HG03439 (cell line): ENCODE measurements at regions not wholly inside any gene's neighbourhood (a gene's known extent, or its start where the extent isn't known, plus 50 kb on each side); places are given as distances from the start of the nearest gene placed in this dataset.

ENCODE experiments used
- ATAC-seq: cut with Tn5 transposase; IDR thresholded peaks from one replicate; pipeline ENCODE4 v1.9.1; 2021; ENCODE audit warnings: mild to moderate bottlenecking, moderate library complexity; ENCODE audit not compliant: unreplicated experiment

- ATAC-seq, result no peak
Measured at GRCh38 chr9:118459913-118460312, 755.7 kb downstream of the TLR4 start.

DNA sequence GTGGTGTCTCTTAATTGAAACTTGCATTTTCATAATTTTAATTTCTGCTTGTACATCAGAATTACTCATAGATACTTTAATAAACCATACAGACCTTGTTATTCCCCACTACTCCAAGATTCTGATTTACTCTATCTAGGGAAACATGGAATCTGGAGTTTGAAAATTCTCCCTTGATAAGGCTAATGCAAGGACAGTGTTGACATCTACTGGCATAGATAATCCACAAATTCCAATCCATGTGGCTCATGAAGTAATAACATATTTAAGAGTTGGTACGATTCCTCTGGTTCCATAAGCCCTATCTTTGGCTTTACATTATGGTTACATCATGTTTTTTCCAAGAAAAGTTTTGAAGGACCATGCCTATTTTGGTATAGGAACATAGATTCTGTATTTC lies 759.2 kb downstream of the TLR4 start:
- ATAC-seq, result no peak

- no peak for ATAC-seq
Measured at GRCh38 chr9:118473521-118473920, 769.3 kb downstream of the TLR4 start.

- no peak for ATAC-seq
Measured at GRCh38 chr9:118478752-118479151, 774.5 kb downstream of the TLR4 start.

- ATAC-seq, result no peak
Measured at GRCh38 chr9:118482306-118482705, 778.1 kb downstream of the TLR4 start.

DNA sequence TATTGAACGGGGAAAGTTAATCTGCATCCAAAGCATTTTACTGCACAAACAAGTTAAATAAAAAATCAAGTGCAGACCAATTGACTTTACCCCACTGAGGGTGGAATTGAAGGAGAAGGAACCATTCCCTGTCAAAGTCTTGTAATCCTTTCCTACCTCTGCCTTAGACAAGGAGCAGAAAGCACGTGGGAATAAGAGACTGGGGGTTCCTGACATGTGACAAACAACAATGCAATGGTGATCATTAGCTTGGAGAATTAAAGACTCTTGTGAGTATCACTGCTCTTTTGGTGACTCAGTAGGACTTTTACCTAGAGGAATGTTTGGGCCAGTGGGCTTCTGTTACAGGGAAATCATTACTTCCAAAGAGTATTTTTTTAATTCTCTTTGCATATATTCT lies 779.5 kb downstream of the TLR4 start:
- ATAC-seq, result no peak

GRCh38 chr9:118503236-118503635 lies 799.0 kb downstream of the TLR4 start:
- no peak for ATAC-seq

- no peak for ATAC-seq
Measured at GRCh38 chr9:118510711-118511110, 806.5 kb downstream of the TLR4 start.

- no peak for ATAC-seq
Measured at GRCh38 chr9:118515947-118516346, 811.7 kb downstream of the TLR4 start.

- ATAC-seq, result no peak
Measured at GRCh38 chr9:118521261-118521660, 817.1 kb downstream of the TLR4 start.

DNA sequence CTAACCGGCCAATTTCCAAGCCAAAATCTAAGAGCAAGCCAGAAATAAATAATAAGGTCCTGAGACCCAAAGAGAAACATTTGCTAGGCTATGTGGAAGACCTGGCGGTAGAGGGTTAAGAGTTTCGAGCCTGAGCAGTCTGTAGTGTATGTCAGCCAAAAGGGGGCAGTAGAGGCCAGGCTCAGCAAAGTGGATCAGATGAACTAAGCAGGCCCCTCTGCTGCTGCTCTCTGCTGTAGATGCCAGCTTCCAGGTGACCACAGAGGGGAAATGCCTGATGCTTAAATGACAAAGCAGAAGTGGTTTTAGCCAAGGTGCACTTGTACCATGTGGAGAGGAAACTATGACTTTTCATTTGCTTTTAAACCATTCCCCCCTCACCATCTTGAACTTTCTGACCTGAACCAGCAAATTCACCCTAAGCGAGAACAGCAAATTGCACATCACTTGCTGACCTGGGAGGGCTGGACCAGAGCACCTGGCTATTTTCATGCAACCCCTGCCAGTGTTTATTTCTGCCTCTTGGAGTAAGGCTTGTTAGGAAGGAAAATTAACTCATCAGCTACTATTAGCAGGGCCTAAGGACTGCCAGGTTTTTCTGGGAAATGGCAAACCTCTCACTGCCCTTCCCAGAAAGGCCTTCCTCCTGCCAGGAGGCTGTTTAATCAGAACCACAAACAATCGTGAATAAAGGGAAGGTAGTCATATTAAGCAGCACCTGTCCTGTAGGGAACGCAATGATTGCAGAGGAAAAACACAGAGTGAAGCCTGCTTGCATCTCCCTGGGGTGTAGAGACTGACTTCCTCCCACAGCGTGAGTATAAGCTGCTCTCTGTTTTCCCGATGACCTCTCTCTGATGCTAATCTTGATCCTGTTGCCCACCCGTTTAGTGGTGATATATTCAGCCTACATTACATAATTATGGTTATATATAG lies 818.2 kb downstream of the TLR4 start:
- peak; percentile 90 for ATAC-seq

- ATAC-seq, result no peak
Measured at GRCh38 chr9:118527261-118527660, 823.1 kb downstream of the TLR4 start.

DNA sequence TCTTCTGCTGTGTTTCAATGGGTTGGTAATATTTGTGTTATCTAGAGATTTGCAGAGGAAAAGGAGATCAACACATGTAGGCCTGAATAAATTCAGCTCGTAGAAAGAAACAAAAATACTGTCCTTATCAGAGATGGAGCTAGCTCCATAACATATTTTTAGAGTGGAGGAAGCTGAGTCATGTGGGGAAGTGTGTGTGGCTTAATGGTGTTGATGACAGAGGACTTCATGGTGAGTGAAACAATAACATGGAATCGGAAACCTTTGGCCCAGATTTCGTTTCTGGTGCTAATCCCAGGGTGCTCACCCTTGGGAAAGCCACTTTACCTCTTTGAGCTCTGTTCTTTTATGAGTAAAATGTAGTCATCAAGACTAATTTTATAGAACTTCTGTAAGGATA lies 825.0 kb downstream of the TLR4 start:
- ATAC-seq, result no peak

GRCh38 chr9:118529624-118530214 lies 825.5 kb downstream of the TLR4 start:
- ATAC-seq, result no peak

DNA sequence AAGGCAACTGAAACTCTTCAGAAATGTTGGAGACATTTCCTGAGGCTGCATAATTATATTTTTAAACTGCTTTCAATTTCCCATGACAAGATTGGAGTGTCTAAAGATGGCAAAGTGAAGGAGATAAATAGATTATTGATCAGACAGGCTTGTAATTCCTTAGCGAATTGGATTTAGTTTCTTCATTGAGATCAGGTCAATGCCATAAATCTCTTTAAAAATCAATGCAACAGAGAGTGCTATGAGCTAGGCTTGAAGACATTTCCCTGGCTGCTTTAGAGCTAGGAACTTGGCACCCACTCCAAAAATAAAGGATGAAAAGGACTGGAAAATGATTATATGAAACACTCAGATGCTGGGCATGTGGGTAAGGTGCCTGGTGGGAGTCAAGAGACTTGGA lies 828.4 kb downstream of the TLR4 start:
- no peak for ATAC-seq

DNA sequence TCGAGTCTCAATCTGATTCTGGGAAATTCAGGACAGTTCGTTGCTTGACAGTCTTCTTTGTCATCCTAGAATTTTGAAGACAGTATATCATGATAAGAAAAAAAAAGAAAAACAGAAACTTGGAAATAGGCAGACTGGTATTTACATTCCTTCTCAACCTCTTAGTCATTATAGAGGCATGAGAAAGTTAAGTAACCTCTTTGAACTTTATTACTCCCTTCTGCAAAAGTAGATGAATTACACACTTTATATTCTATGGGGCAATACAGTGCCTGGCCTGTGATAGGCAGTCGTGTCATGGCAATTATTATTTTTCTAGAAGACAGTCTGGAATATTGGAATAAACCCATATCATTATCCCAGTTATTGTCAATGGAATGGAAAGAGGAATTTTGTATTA lies 828.9 kb downstream of the TLR4 start:
- ATAC-seq, result no peak

GRCh38 chr9:118533850-118534249 lies 829.6 kb downstream of the TLR4 start:
- ATAC-seq, result no peak

GRCh38 chr9:118536153-118536552 lies 832.0 kb downstream of the TLR4 start:
- no peak for ATAC-seq

- no peak for ATAC-seq
Measured at GRCh38 chr9:118538959-118539358, 830.3 kb downstream of the BRINP1 start.

DNA sequence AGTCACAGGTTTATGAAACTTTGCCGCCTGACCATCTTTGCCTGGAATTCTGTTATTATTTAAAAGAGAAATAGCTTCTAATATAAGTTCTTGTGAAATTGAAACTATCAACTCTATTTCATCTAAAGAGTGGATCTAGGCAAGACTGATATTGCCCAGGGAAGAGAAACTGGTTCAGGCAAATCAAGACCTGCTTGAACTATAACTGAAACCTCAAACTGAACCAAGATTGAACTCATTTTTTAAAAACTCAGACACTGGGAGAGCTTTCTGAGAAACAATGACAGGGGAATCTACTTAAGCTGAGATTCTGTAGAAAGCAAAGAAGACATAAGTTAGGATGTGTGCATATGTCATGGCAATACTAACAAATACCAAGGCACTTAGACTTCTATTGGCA lies 815.8 kb downstream of the BRINP1 start:
- ATAC-seq, result no peak

- no peak for ATAC-seq
Measured at GRCh38 chr9:118554987-118555386, 814.2 kb downstream of the BRINP1 start.

GRCh38 chr9:118558026-118558425 lies 811.2 kb downstream of the BRINP1 start:
- ATAC-seq, result no peak
